MM.1S (cell line): ENCODE measurements at regions not wholly inside any gene's neighbourhood (a gene's known extent, or its start where the extent isn't known, plus 50 kb on each side); places are given as distances from the start of the nearest gene placed in this dataset.

ENCODE experiments used
- CTCF ChIP-seq: fragments of 300-600 bp; sonication (generic); IDR thresholded peaks from 2 replicates; pipeline ENCODE4 v1.5.1; 2016; ENCODE audit warnings: antibody characterized with exemption, low read length, mixed read lengths
- EZH2 ChIP-seq: fragments of 300-600 bp; sonication (generic); optimal IDR thresholded peaks from 2 replicates; pipeline ENCODE3; 2017; ENCODE audit warnings: low read depth, mild to moderate bottlenecking, antibody characterized with exemption, low read length, mixed read lengths
- EZH2phosphoT487 ChIP-seq: fragments of 300-600 bp; sonication (generic); IDR thresholded peaks from 2 replicates; pipeline ENCODE4 v1.6.1; 2018; ENCODE audit warnings: antibody characterized with exemption, low read length

- TF ChIP-seq CTCF, result no peak
- no peak for TF ChIP-seq EZH2phosphoT487
- no peak for TF ChIP-seq EZH2
Observed at GRCh38 chr18:28723506-28723905, 546.6 kb upstream of the CDH2 start.
